ENCODE measurements at regions not wholly inside any gene's neighbourhood (a gene's known extent, or its start where the extent isn't known, plus 50 kb on each side); places are given as distances from the start of the nearest gene placed in this dataset.

GRCh38 chr4:133467290-133467947 is 318.3 kb downstream of the PCDH10 start:
- DNase-seq (ENCODE audit: extremely low read depth, low read depth) = no peak
- TF ChIP-seq CTCF (IDR thresholded peaks at IDR 0.05; ENCODE audit: low read depth, low read length, missing control alignments) = no peak

GRCh38 chr4:133465022-133465421 is 315.9 kb downstream of the PCDH10 start:
- no peak overlapping the region for H3K4me3 ChIP-seq (replicated peaks; ENCODE audit: low read depth, low read length)
- no peak for DNase-seq (ENCODE audit: extremely low read depth, low read depth)
- TF ChIP-seq CTCF (IDR thresholded peaks at IDR 0.05; ENCODE audit: low read depth, low read length, missing control alignments) = no peak

More at GRCh38 chr4:133467290-133467947, 318.3 kb downstream of the PCDH10 start:
- no peak overlapping the region for H3K4me3 ChIP-seq (replicated peaks; ENCODE audit: low read depth, low read length)

DNA sequence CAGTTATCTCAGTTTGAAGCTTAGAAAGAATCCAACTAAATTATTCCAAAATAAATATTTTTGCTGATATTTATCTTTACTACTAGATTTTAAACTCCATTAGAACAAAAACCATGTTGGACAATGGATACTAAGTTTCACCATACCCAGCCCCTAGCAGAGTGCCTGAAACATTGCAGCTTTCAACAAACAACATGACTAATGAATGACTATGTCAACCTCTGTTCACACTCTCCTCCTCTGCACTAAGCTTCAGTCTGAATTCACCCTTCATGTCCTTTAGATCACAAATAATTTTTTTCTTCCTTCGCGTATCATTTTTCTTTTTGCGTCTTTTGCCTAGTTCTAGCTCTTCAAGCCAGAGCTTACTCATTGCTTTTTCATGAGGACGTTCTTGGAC is 315.2 kb downstream of the PCDH10 start:
- TF ChIP-seq CTCF (IDR thresholded peaks at IDR 0.05; ENCODE audit: low read depth, low read length, missing control alignments) = no peak
- DNase-seq (ENCODE audit: extremely low read depth, low read depth) = no peak
- no peak overlapping the region for H3K4me3 ChIP-seq (replicated peaks; ENCODE audit: low read depth, low read length)

GRCh38 chr4:133452678-133453077 is 303.6 kb downstream of the PCDH10 start:
- no peak overlapping the region for H3K4me3 ChIP-seq (replicated peaks; ENCODE audit: low read depth, low read length)
- no peak for DNase-seq (ENCODE audit: extremely low read depth, low read depth)
- no peak for TF ChIP-seq CTCF (IDR thresholded peaks at IDR 0.05; ENCODE audit: low read depth, low read length, missing control alignments)

GRCh38 chr4:133450813-133451212 is 301.7 kb downstream of the PCDH10 start:
- no peak for TF ChIP-seq CTCF (IDR thresholded peaks at IDR 0.05; ENCODE audit: low read depth, low read length, missing control alignments)
- no peak for DNase-seq (ENCODE audit: extremely low read depth, low read depth)
- H3K4me3 ChIP-seq (replicated peaks; ENCODE audit: low read depth, low read length) = no peak overlapping the region

DNA sequence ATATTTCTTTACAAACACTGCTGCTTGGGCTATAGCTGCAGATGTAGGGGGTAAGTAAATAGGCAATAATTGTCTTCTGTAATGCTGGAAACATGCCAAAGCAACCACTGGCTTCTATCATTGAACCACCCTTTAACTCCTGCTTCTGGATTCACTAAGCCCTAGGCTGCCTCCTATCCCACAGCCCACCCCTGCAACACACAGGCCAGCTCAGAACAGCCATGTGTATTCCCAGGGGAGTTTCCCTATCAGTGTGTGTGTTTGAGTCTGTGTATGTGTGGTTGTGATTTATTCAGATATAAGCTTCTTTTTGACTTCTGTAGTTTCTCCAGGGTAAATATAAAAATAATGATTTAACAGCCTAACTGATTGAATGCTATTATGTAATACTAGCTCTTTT is 291.3 kb downstream of the PCDH10 start:
- no peak overlapping the region for H3K4me3 ChIP-seq (replicated peaks; ENCODE audit: low read depth, low read length)
- DNase-seq (ENCODE audit: extremely low read depth, low read depth) = no peak
- no peak for TF ChIP-seq CTCF (IDR thresholded peaks at IDR 0.05; ENCODE audit: low read depth, low read length, missing control alignments)

- no peak overlapping the region for H3K4me3 ChIP-seq (replicated peaks; ENCODE audit: low read depth, low read length)
- TF ChIP-seq CTCF (IDR thresholded peaks at IDR 0.05; ENCODE audit: low read depth, low read length, missing control alignments) = no peak
- DNase-seq (ENCODE audit: extremely low read depth, low read depth) = no peak
Measured at GRCh38 chr4:133439830-133440229, 290.7 kb downstream of the PCDH10 start.

Measured in HFF-Myc (cell line).